ENCODE measurements at regions not wholly inside any gene's neighbourhood (a gene's known extent, or its start where the extent isn't known, plus 50 kb on each side); places are given as distances from the start of the nearest gene placed in this dataset.
"Not testable (repeated sequence)": the region's sequence is repeated elsewhere in the genome, so short reads cannot be mapped to it uniquely, and the experiment has no call there.

- FAIRE-seq, result no peak
- DNase-seq (ENCODE audit: insufficient read length, low spot score), result no peak
These were observed 461.3 kb downstream of the GJA1 start for GRCh38 chr6:121896771-121897170.

- FAIRE-seq (no peak), DNase-seq (ENCODE audit: insufficient read length, low spot score) (no peak)
These were observed 461.9 kb downstream of the GJA1 start for GRCh38 chr6:121897337-121897760.

GRCh38 chr6:121901432-121901831 is 466.0 kb downstream of the GJA1 start:
- FAIRE-seq, result no peak

GRCh38 chr6:121904559-121904958 is 469.1 kb downstream of the GJA1 start:
- DNase-seq (ENCODE audit: insufficient read length, low spot score), result no peak
- no peak for FAIRE-seq

More at GRCh38 chr6:121901432-121901831, 466.0 kb downstream of the GJA1 start:
- no peak for DNase-seq (ENCODE audit: insufficient read length, low spot score)

- DNase-seq (ENCODE audit: insufficient read length, low spot score) (no peak), FAIRE-seq (no peak)
These were observed 477.5 kb downstream of the GJA1 start for GRCh38 chr6:121912905-121913304.

- no peak for FAIRE-seq
- DNase-seq (ENCODE audit: insufficient read length, low spot score), result no peak
These were observed 481.9 kb downstream of the GJA1 start for GRCh38 chr6:121917263-121917829.

GRCh38 chr6:121917834-121918559 is 481.5 kb upstream of the HSF2 start:
- FAIRE-seq, result no peak
- DNase-seq (ENCODE audit: insufficient read length, low spot score), result no peak

- no peak for DNase-seq (ENCODE audit: insufficient read length, low spot score)
These were observed 478.8 kb upstream of the HSF2 start for GRCh38 chr6:121920616-121921015.

GRCh38 chr6:121925024-121925423 is 474.4 kb upstream of the HSF2 start:
- DNase-seq (ENCODE audit: insufficient read length, low spot score), result no peak
- FAIRE-seq, result no peak

More at GRCh38 chr6:121920616-121921015, 478.8 kb upstream of the HSF2 start:
- FAIRE-seq, result no peak

- DNase-seq (ENCODE audit: insufficient read length, low spot score), result no peak
- FAIRE-seq, result no peak
These were observed 473.8 kb upstream of the HSF2 start for GRCh38 chr6:121925534-121926255.

GRCh38 chr6:121929301-121929700 is 470.2 kb upstream of the HSF2 start:
- no peak for FAIRE-seq
- DNase-seq (ENCODE audit: insufficient read length, low spot score), result no peak

- FAIRE-seq (peak; percentile 88), DNase-seq (ENCODE audit: insufficient read length, low spot score) (peak; percentile 72)
These were observed 467.1 kb upstream of the HSF2 start for GRCh38 chr6:121932076-121932991.

- FAIRE-seq, result no peak
- no peak for DNase-seq (ENCODE audit: insufficient read length, low spot score)
These were observed 465.0 kb upstream of the HSF2 start for GRCh38 chr6:121934451-121934850.

- FAIRE-seq (no peak), DNase-seq (ENCODE audit: insufficient read length, low spot score) (no peak)
These were observed 458.7 kb upstream of the HSF2 start for GRCh38 chr6:121940728-121941127.

- FAIRE-seq (no peak), DNase-seq (ENCODE audit: insufficient read length, low spot score) (no peak)
These were observed 455.1 kb upstream of the HSF2 start for GRCh38 chr6:121944354-121944753.

GRCh38 chr6:121951123-121951522 is 448.3 kb upstream of the HSF2 start:
- DNase-seq (ENCODE audit: insufficient read length, low spot score) (no peak), FAIRE-seq (no peak)

GRCh38 chr6:121951918-121952379 is 447.5 kb upstream of the HSF2 start:
- DNase-seq (ENCODE audit: insufficient read length, low spot score) (peak; percentile 27), FAIRE-seq (peak; percentile 13)

GRCh38 chr6:121955401-121955800 is 444.1 kb upstream of the HSF2 start:
- FAIRE-seq; DNase-seq (ENCODE audit: insufficient read length, low spot score): not testable (repeated sequence)

GRCh38 chr6:121956782-121957181 is 442.7 kb upstream of the HSF2 start:
- FAIRE-seq (no peak), DNase-seq (ENCODE audit: insufficient read length, low spot score) (no peak)

- FAIRE-seq (no peak), DNase-seq (ENCODE audit: insufficient read length, low spot score) (no peak)
These were observed 440.0 kb upstream of the HSF2 start for GRCh38 chr6:121959501-121959900.
